ENCODE measurements at regions not wholly inside any gene's neighbourhood (a gene's known extent, or its start where the extent isn't known, plus 50 kb on each side); places are given as distances from the start of the nearest gene placed in this dataset.

DNA sequence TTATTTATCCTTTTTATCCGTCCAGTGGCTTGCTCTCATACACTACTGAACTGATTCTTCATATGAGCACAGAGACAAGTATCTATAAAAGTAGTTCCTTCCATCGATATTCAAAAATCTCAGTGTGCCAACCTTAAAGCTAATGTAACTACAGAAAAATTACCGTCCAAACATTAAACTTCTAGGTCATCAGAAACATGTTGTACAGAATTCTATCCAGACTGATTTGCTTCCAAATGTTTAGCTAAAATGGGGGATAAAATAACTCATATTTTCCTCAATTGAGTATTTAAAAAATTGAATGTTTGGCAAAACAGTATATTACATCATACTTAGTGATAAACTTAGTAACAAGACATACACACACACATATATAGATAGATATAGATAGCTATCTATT lies 584.7 kb upstream of the SEMA3D start:
- TF ChIP-seq, protein P1, sequence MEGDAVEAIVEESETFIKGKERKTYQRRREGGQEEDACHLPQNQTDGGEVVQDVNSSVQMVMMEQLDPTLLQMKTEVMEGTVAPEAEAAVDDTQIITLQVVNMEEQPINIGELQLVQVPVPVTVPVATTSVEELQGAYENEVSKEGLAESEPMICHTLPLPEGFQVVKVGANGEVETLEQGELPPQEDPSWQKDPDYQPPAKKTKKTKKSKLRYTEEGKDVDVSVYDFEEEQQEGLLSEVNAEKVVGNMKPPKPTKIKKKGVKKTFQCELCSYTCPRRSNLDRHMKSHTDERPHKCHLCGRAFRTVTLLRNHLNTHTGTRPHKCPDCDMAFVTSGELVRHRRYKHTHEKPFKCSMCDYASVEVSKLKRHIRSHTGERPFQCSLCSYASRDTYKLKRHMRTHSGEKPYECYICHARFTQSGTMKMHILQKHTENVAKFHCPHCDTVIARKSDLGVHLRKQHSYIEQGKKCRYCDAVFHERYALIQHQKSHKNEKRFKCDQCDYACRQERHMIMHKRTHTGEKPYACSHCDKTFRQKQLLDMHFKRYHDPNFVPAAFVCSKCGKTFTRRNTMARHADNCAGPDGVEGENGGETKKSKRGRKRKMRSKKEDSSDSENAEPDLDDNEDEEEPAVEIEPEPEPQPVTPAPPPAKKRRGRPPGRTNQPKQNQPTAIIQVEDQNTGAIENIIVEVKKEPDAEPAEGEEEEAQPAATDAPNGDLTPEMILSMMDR (IDR thresholded peaks at IDR 0.05; ENCODE audit: borderline replicate concordance, extremely low read depth, low read length, poor library complexity, severe bottlenecking): no peak
- no peak for TF ChIP-seq EZH2 (IDR thresholded peaks at IDR 0.05; ENCODE audit: borderline replicate concordance, low read depth, low read length, severe bottlenecking)
